Neural crest cell (in vitro differentiated cells): ENCODE measurements at regions not wholly inside any gene's neighbourhood (a gene's known extent, or its start where the extent isn't known, plus 50 kb on each side); places are given as distances from the start of the nearest gene placed in this dataset.

Experiments used
- DNase-seq: peaks from one replicate; pipeline ENCODE4 v3.0.0; 2021; ENCODE audit warnings: low read depth, mixed read lengths, low spot score
- H3K27ac Mint-ChIP-seq: one replicate; pipeline ENCODE4 v1.8.0; 2021; ENCODE audit warnings: mild to moderate bottlenecking, mixed read lengths; ENCODE audit not compliant: unreplicated experiment
- H3K27me3 Mint-ChIP-seq: 2 replicates; pipeline ENCODE4 v1.8.0; 2021; ENCODE audit warnings: low read depth, mild to moderate bottlenecking, mixed read lengths
- H3K36me3 Mint-ChIP-seq: 2 replicates; pipeline ENCODE4 v1.8.0; 2021; ENCODE audit warnings: low read depth, mild to moderate bottlenecking, mixed read lengths
- H3K4me1 Mint-ChIP-seq: 2 replicates; pipeline ENCODE4 v1.8.0; 2021; ENCODE audit warnings: mixed read lengths
- H3K4me3 Mint-ChIP-seq: one replicate; pipeline ENCODE4 v1.8.0; 2021; ENCODE audit warnings: mild to moderate bottlenecking, mixed read lengths
- H3K9me3 Mint-ChIP-seq: 2 replicates; pipeline ENCODE4 v1.8.0; 2021; ENCODE audit warnings: mixed read lengths
- CTCF ChIP-seq: fragments of 200-600 bp; sonication (generic); conservative IDR thresholded peaks from 2 replicates; pipeline ENCODE4 v1.5.0; 2021; ENCODE audit warnings: antibody characterized with exemption, mild to moderate bottlenecking

GRCh38 chr5:72007336-72008111 is 99.8 kb upstream of the MAP1B start:
- no peak for TF ChIP-seq CTCF
- no peak overlapping the region for H3K4me3 Mint-ChIP-seq

GRCh38 chr5:72009280-72009679 is 98.0 kb upstream of the MAP1B start:
- H3K4me3 Mint-ChIP-seq = no peak overlapping the region
- no peaks in the 10 kb centered on the region for H3K27me3 Mint-ChIP-seq
- no peaks in the 10 kb centered on the region for H3K36me3 Mint-ChIP-seq
- H3K27ac Mint-ChIP-seq = no peak overlapping the region
- no peak for DNase-seq
- no peaks in the 10 kb centered on the region for H3K9me3 Mint-ChIP-seq
- no peak for TF ChIP-seq CTCF
- peaks cover 32% of the 10 kb centered on the region for H3K4me1 Mint-ChIP-seq

More at GRCh38 chr5:72007336-72008111, 99.8 kb upstream of the MAP1B start:
- Mint-ChIP-seq H3K27ac (no peak overlapping the region), H3K9me3 (no peaks in the 10 kb centered on the region), H3K27me3 (no peaks in the 10 kb centered on the region), H3K4me1 (peaks cover 20% of the 10 kb centered on the region), H3K36me3 (no peaks in the 10 kb centered on the region)
- no peak for DNase-seq

- Mint-ChIP-seq H3K9me3 (no peaks in the 10 kb centered on the region), H3K4me1 (peaks cover 37% of the 10 kb centered on the region), H3K4me3 (no peak overlapping the region), H3K27me3 (no peaks in the 10 kb centered on the region), H3K36me3 (no peaks in the 10 kb centered on the region), H3K27ac (no peak overlapping the region)
- TF ChIP-seq CTCF = no peak
- DNase-seq = no peak
Observed at GRCh38 chr5:72010430-72010829, 96.8 kb upstream of the MAP1B start.

GRCh38 chr5:72012906-72013305 is 94.4 kb upstream of the MAP1B start:
- H3K27ac Mint-ChIP-seq = no peak overlapping the region
- no peak for TF ChIP-seq CTCF
- H3K9me3 Mint-ChIP-seq = no peaks in the 10 kb centered on the region
- no peak for DNase-seq
- H3K4me1 Mint-ChIP-seq = peaks cover 27% of the 10 kb centered on the region
- H3K4me3 Mint-ChIP-seq = no peak overlapping the region
- no peaks in the 10 kb centered on the region for H3K27me3 Mint-ChIP-seq
- no peaks in the 10 kb centered on the region for H3K36me3 Mint-ChIP-seq

- Mint-ChIP-seq H3K27ac (peak overlapping the region; percentile 93), H3K4me1 (peaks cover 27% of the 10 kb centered on the region), H3K9me3 (peaks cover 3% of the 10 kb centered on the region), H3K36me3 (peaks cover 3% of the 10 kb centered on the region), H3K27me3 (no peaks in the 10 kb centered on the region), H3K4me3 (peak overlapping the region; percentile 72)
- TF ChIP-seq CTCF = no peak
- peak; percentile 29 for DNase-seq
Observed at GRCh38 chr5:72013766-72014624, 93.3 kb upstream of the MAP1B start.
